ENCODE measurements at regions not wholly inside any gene's neighbourhood (a gene's known extent, or its start where the extent isn't known, plus 50 kb on each side); places are given as distances from the start of the nearest gene placed in this dataset.

- Histone ChIP-seq H3K9me3 (no peaks in the 10 kb centered on the region), H3K4me3 (no peak overlapping the region), H3K27ac (no peak overlapping the region), H3K4me1 (no peaks in the 10 kb centered on the region), H3K27me3 (no peaks in the 10 kb centered on the region), H3K36me3 (no peaks in the 10 kb centered on the region)
- no peak for TF ChIP-seq CTCF (IDR thresholded peaks at IDR 0.05)
- DNase-seq (ENCODE audit: low spot score): no peak
Observed at GRCh38 chr10:21184984-21185383, 287.9 kb upstream of the NEBL start.

GRCh38 chr10:21184216-21184615 is 287.1 kb upstream of the NEBL start:
- no peaks in the 10 kb centered on the region for H3K27me3 ChIP-seq
- no peak for DNase-seq (ENCODE audit: low spot score)
- no peaks in the 10 kb centered on the region for H3K36me3 ChIP-seq
- TF ChIP-seq CTCF (IDR thresholded peaks at IDR 0.05): no peak
- H3K9me3 ChIP-seq: no peaks in the 10 kb centered on the region
- H3K4me1 ChIP-seq: no peaks in the 10 kb centered on the region
- H3K27ac ChIP-seq: no peak overlapping the region
- H3K4me3 ChIP-seq: no peak overlapping the region

- no peaks in the 10 kb centered on the region for H3K27me3 ChIP-seq
- no peaks in the 10 kb centered on the region for H3K9me3 ChIP-seq
- no peaks in the 10 kb centered on the region for H3K4me1 ChIP-seq
- no peak for DNase-seq (ENCODE audit: low spot score)
- H3K4me3 ChIP-seq: no peak overlapping the region
- H3K36me3 ChIP-seq: no peaks in the 10 kb centered on the region
- TF ChIP-seq CTCF (IDR thresholded peaks at IDR 0.05): no peak
- H3K27ac ChIP-seq: no peak overlapping the region
Observed at GRCh38 chr10:21183025-21183424, 285.9 kb upstream of the NEBL start.

- H3K27me3 ChIP-seq: no peaks in the 10 kb centered on the region
- no peaks in the 10 kb centered on the region for H3K36me3 ChIP-seq
- no peak overlapping the region for H3K27ac ChIP-seq
- TF ChIP-seq CTCF (IDR thresholded peaks at IDR 0.05): no peak
- no peak overlapping the region for H3K4me3 ChIP-seq
- H3K9me3 ChIP-seq: no peaks in the 10 kb centered on the region
- no peaks in the 10 kb centered on the region for H3K4me1 ChIP-seq
- no peak for DNase-seq (ENCODE audit: low spot score)
Observed at GRCh38 chr10:21181451-21181850, 284.3 kb upstream of the NEBL start.

- no peak overlapping the region for H3K27ac ChIP-seq
Observed at GRCh38 chr10:21180604-21181003, 283.5 kb upstream of the NEBL start.

More at GRCh38 chr10:21180604-21181003, 283.5 kb upstream of the NEBL start:
- H3K9me3 ChIP-seq: no peaks in the 10 kb centered on the region
- no peaks in the 10 kb centered on the region for H3K27me3 ChIP-seq
- TF ChIP-seq CTCF (IDR thresholded peaks at IDR 0.05): no peak
- H3K36me3 ChIP-seq: no peaks in the 10 kb centered on the region
- no peak overlapping the region for H3K4me3 ChIP-seq
- DNase-seq (ENCODE audit: low spot score): no peak
- H3K4me1 ChIP-seq: no peaks in the 10 kb centered on the region

All from right atrium auricular region (tissue), 2 donors.